Endometrial microvascular endothelial cells (primary cell): ENCODE measurements at regions not wholly inside any gene's neighbourhood (a gene's known extent, or its start where the extent isn't known, plus 50 kb on each side); places are given as distances from the start of the nearest gene placed in this dataset.

Experiments
- in situ Hi-C: cut with HindIII; loops from 2 replicates; pipeline ENCODE4 v1.10.0; 2017; ENCODE audit warnings: low sequenced_read_pairs, low pct_unique_long_range_greater_than_20kb; ENCODE audit errors: inconsistent ontology term

GRCh38 chr2:156647377-156648010 is 211.3 kb downstream of the GPD2 start:
- in situ Hi-C loops = no loop called here

DNA sequence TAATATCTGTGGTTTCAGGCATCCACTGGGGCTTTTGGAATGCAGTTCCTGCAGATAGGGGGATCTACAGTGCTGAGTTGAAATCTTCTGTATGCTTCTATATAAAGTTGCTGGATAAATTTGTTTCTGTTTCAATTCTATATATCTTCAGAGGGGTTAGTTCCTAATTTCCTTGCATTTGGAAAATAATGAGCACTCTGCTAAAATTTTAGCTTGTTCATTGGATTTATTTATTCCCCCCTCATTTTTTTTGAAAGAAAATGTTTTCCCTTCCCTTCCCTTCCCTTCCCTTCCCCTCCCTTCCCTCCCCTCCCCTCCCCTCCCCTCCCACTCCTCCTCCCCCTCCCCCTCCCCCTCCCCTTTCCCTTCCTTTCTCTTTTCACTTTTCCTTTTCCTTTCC is 212.3 kb downstream of the GPD2 start:
- in situ Hi-C loops = no loop called here

DNA sequence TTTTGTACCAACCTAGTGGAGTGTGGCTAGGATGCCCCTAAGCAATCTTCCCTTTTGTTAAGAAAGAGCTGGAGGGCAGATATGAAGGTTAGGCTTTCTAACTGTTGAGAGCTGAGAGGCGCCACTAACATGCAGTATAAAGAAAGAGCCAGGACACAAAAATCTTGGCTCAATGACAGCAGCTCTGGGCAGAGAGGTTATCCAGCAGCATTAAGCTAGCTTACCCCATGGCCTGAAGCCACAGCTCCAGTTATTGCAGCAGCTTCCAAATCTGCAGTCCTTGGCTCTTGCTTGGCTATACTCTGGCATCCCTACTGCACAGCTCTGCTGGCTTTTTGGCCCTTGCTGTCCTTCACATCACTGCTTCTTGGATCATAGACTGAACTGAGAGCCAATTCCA is 213.4 kb downstream of the GPD2 start:
- in situ Hi-C loops = no loop called here

- in situ Hi-C loops = no loop called here
These were observed 216.5 kb downstream of the GPD2 start for GRCh38 chr2:156652691-156653090.

DNA sequence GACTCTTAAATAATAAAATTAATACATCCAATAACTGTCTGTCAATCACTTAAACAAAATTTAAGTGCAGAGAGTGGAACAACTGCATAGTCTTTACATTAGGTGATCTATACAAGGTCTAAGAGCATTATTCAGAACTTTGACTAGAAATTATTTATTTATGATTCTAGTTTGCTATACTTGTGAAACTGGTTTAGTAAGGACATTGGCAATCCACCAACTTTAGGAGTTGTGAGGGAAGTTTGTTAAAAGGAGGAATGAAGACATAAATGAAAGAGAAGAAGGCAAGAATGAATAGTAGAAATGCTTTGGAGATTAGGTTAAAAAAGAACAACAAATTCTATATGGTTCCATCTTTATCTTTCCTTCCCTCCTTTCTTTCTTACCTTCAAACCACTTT is 217.5 kb downstream of the GPD2 start:
- in situ Hi-C loops = no loop called here

- in situ Hi-C loops = no loop called here
These were observed 221.6 kb downstream of the GPD2 start for GRCh38 chr2:156657809-156658208.

GRCh38 chr2:156659694-156660093 is 223.5 kb downstream of the GPD2 start:
- in situ Hi-C loops = no loop called here

GRCh38 chr2:156663757-156664409 is 227.7 kb downstream of the GPD2 start:
- in situ Hi-C loops = no loop called here

GRCh38 chr2:156666130-156666785 is 230.1 kb downstream of the GPD2 start:
- in situ Hi-C loops = no loop called here

DNA sequence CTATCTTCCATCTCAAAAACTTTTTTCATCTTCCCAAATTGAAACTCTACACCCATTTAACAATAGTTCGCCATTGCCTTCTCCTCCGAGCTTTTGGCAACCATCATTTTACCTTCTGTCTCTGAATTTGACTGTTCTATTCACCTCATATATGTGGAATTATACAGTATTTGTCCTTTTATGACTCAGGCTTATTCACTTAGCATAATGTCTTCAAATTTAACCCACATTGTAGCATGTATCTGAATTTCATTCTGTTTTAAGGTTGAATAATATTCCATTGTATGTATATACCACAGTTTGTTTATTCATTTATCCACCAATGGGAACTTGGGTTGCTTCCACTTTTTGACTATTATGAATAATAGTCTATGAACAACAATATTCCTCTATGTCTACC is 233.9 kb downstream of the GPD2 start:
- in situ Hi-C loops = no loop called here

- in situ Hi-C loops = no loop called here
These were observed 235.7 kb downstream of the GPD2 start for GRCh38 chr2:156671706-156672361.

DNA sequence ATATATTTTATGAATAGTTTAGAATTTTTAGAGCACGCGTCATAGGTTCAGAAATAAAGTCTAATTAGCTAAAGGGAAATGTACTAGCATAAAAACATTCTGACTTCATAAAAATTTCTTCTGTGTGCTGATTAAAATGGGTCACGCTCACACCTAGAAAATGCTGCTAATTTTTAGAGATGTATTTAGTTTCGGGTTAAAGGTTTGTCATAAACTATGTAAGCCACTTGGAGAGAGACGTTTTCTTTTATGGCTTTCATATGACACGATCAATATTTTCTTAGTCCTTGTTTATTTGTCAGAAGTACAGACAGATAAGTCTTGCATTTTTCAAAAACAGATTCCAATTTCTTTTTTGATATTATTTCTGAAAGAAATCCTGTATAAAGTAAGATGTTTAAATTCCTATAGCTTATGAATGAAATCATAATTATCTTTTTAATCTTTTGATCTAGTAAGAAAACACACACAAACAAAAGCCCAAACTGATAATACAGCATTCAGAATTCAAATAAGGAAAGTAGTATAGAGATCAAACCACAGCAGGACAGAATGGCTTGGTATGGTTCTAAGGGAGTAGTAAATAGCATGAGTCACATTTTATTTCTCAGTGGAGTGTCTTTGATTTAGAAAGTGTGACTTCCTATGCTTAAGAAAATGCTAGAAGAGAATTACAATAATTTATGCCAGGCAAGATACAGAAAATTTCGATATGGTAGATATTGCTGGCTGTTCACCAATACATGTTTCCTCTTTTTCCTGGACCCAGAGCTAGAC is 236.6 kb downstream of the GPD2 start:
- in situ Hi-C loops = no loop called here

DNA sequence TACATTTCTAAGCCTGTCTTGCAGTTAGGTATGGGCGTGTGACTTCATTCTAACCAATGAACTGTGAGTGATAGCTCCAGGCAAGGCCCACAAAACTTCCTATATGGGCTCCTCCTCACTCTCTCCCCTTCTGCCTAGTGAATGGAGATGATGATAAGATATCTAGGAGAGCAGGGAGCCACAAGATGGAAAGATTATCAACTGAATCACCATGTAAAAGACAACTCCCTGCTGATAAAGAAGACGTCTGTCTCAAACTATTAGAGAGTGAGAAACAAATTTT is 237.1 kb downstream of the GPD2 start:
- in situ Hi-C loops = no loop called here

DNA sequence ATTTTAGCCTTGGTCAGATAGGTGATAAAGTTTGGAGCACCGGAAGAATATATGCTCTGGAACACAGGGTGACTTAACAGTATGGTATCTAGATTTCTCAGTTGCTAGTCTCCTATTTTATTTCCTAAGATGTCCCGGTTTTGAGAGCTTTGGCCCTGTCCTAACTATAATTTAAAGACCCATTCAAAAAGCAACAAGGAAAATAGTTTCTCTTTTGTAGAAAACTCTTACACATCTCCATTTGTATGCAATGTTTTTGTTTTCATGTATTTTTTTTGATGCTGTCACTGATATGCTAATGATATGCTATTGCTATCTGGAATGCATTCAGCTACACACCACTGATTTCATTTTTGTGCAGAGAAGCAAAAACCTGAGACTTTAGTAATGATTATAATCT is 237.8 kb downstream of the GPD2 start:
- in situ Hi-C loops = no loop called here

DNA sequence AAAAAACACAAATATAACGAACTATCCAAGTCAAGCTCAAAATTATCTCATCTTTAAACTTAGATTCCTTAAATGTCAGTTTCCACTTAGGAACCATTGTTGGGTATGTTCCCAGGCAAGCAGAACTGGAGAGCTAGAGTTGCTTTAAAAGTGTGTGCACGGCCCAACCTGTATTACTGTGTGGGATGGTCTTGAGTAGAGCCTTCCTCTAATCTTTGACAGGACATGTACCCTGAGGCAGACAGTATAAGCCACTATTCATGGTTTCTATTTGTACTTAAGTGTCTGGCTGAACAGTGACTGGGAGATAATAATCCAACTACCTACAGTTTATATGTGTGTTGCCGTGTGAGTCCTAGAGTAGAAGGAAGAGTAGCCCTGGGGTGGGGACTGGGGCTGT is 239.7 kb downstream of the GPD2 start:
- in situ Hi-C loops = no loop called here

- in situ Hi-C loops = no loop called here
These were observed 243.6 kb downstream of the GPD2 start for GRCh38 chr2:156679820-156680219.

- in situ Hi-C loops = no loop called here
These were observed 244.1 kb downstream of the GPD2 start for GRCh38 chr2:156680266-156680665.

- in situ Hi-C loops = no loop called here
These were observed 250.9 kb downstream of the GPD2 start for GRCh38 chr2:156687126-156687525.

DNA sequence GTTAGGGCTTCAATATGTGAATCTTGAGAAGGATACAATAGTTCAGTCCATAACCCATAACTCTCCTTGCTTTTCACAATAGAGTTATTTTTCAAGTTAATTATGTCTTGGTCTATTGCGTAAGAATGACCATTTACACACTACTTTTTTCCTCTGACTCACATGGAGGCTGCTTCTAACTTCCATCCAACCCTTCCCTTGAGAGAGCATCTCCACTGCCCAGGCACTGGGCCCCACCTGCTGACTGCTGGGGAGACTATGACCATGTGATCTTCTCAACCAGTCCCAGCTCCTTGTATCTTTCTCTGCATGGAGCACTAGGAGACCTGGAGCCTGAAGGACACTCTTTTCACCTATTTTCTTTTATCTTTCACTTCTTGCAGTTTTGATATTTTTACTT is 251.5 kb downstream of the GPD2 start:
- in situ Hi-C loops = no loop called here
